Adrenal gland (tissue), 9 donors: ENCODE measurements at regions not wholly inside any gene's neighbourhood (a gene's known extent, or its start where the extent isn't known, plus 50 kb on each side); places are given as distances from the start of the nearest gene placed in this dataset.

ENCODE experiments used
- DNase-seq, 7 donors: peaks; one replicate each; pipeline ENCODE4 v3.0.0-alpha.2; 2019 to 2020
- H3K27ac ChIP-seq, 5 donors: fragments of 200-600 bp; sonication (generic) in 4 of 5; 1 replicate in 3 of 5; 2 replicates in 2 of 5; pipeline versions ENCODE4 v1.5.1 to v1.8.0; 2016 to 2020; ENCODE audit warnings: mild to moderate bottlenecking in 1 of 5
- H3K27me3 ChIP-seq: fragments of 200-600 bp; 2 replicates; pipeline ENCODE4 v1.8.0; 2021
- H3K36me3 ChIP-seq, 2 donors: fragments of 200-600 bp; replicated peaks in 1 of 2; 1 replicate in 1 of 2; 2 replicates in 1 of 2; pipeline versions ENCODE4 v1.5.1 to v1.8.0; 2018 to 2022
- H3K4me1 ChIP-seq, 2 donors: fragments of 200-600 bp; replicated peaks in 1 of 2; 1 replicate in 1 of 2; 2 replicates in 1 of 2; pipeline versions ENCODE4 v1.5.1 to v1.8.0; 2018 to 2021
- H3K4me3 ChIP-seq, 4 donors: fragments of 200-600 bp; sonication (generic) in 3 of 4; one replicate each; pipeline ENCODE4 v1.5.1; 2016 to 2018
- H3K9me3 ChIP-seq, 3 donors: fragments of 200-600 bp; sonication (generic) in 1 of 3; replicated peaks in 1 of 3; 1 replicate in 2 of 3; 2 replicates in 1 of 3; pipeline versions ENCODE4 v1.5.1 to v1.8.0; 2016 to 2021
- POLR2A ChIP-seq, 2 donors: fragments of 450-650 bp; IDR thresholded peaks; one replicate each; pipeline ENCODE4 v1.6.1; 2017; ENCODE audit warnings: antibody characterized with exemption in 2 of 2, mild to moderate bottlenecking in 2 of 2, moderate library complexity in 1 of 2
- WGBS, 4 donors: extraction: QIAGEN DNeasy Blood & Tissue Kit in 2 of 4; methylation state at CpG; one replicate each; pipeline versions ENCODE4 v1.1.5 to v1.1.7; 2013 to 2017; 5-methylcytosine and 5-hydroxymethylcytosine counted together
- intact Hi-C, 2 donors: fragments of 100-400 bp; cut with DNase I; formaldehyde crosslinking; loops; one replicate each; pipeline versions ENCODE4 v1.14.1 to v1.15.0; 2022 to 2023
- TF ChIP-seq, protein P1 (sequence below), 6 experiments: fragments of 450-650 bp in 4 of 6; fragments of 200-600 bp in 2 of 6; sonication (generic) in 1 of 6; IDR thresholded peaks; 1 replicate in 5 of 6; 2 replicates in 1 of 6; pipeline versions ENCODE4 v1.5.1 to v1.8.0; 2016 to 2021; ENCODE audit warnings: antibody characterized with exemption in 6 of 6, mild to moderate bottlenecking in 2 of 6, moderate library complexity in 1 of 6
- donor health status: healthy with polysubstance abuse.
- donor health status: Bipolar disorder and iron deficiency.
- donor health status: DM: yes; HTN: yes; CAD: no.
- donor health status: DM: no; HTN: no; CAD: no.
- donor health status: DM: no; HTN: no; CAD: no.

DNA sequence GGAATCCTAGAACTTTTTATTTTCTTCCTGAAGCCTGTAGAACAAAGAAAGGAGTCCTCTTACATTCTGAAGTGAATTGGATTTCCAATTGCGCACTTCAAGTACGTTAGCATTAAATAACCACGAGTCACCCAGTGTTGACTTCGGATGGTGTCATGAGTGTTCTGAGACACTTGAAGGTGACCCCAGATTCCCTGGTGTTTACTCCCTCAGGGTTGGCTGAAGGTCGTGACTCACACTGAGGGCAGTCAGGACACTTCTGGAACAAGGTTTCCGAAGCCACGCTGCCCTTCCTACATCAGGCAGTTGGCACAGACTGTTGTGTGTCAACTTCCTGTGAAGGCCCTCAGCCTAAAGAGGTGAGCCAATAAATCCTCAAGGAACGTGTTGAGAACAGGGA, 186.6 kb upstream of the CELF2 start:
- no peak overlapping the region for H3K4me3 ChIP-seq
- H3K27ac ChIP-seq: peak overlapping the region in 2 of 5 donors; percentile 26 to 70
- DNase-seq: peak in 6 of 7 donors; percentile 11 to 54 (median 20)
- H3K36me3 ChIP-seq: no peaks in the 10 kb centered on the region
- no peaks in the 10 kb centered on the region for H3K27me3 ChIP-seq
- no peaks in the 10 kb centered on the region for H3K9me3 ChIP-seq
- H3K4me1 ChIP-seq: no peaks in the 10 kb centered on the region
- WGBS, 4 donors: 49 to 71% (median 65%) methylated on average over 5 to 8 of the region's 8 CpGs
- TF ChIP-seq, protein P1, sequence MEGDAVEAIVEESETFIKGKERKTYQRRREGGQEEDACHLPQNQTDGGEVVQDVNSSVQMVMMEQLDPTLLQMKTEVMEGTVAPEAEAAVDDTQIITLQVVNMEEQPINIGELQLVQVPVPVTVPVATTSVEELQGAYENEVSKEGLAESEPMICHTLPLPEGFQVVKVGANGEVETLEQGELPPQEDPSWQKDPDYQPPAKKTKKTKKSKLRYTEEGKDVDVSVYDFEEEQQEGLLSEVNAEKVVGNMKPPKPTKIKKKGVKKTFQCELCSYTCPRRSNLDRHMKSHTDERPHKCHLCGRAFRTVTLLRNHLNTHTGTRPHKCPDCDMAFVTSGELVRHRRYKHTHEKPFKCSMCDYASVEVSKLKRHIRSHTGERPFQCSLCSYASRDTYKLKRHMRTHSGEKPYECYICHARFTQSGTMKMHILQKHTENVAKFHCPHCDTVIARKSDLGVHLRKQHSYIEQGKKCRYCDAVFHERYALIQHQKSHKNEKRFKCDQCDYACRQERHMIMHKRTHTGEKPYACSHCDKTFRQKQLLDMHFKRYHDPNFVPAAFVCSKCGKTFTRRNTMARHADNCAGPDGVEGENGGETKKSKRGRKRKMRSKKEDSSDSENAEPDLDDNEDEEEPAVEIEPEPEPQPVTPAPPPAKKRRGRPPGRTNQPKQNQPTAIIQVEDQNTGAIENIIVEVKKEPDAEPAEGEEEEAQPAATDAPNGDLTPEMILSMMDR (IDR thresholded peaks at IDR 0.05): no peak
- TF ChIP-seq POLR2A (IDR thresholded peaks at IDR 0.05): no peak
- intact Hi-C loops: no loop called here

DNA sequence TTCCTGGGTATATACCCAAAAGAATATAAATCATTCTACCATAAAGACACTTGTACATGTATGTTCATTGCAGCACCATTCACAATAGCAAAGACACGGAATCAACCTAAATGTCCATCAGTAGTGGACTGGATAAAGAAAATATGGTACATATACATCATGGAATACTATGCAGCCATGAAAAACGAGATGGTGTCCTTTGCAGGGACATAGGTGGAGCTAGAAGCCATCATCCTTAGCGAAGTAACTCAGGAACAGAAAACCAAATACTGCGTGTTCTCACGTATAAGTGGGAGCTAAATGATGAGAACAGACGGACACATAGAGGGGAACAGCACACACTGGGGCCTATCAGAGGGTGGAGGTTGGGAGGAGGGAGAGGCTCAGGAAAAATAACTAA, 183.7 kb upstream of the CELF2 start:
- no peaks in the 10 kb centered on the region for H3K36me3 ChIP-seq
- DNase-seq: no peak
- no peaks in the 10 kb centered on the region for H3K4me1 ChIP-seq
- intact Hi-C loops: no loop called here
- H3K9me3 ChIP-seq: no peaks in the 10 kb centered on the region
- 75 to 83% (median 81%) methylated on average over 6 of the region's 6 CpGs for WGBS, 4 donors
- no peak for TF ChIP-seq POLR2A (IDR thresholded peaks at IDR 0.05)
- TF ChIP-seq, protein P1 (IDR thresholded peaks at IDR 0.05): no peak
- no peaks in the 10 kb centered on the region for H3K27me3 ChIP-seq
- H3K4me3 ChIP-seq: no peak overlapping the region
- no peak overlapping the region for H3K27ac ChIP-seq

DNA sequence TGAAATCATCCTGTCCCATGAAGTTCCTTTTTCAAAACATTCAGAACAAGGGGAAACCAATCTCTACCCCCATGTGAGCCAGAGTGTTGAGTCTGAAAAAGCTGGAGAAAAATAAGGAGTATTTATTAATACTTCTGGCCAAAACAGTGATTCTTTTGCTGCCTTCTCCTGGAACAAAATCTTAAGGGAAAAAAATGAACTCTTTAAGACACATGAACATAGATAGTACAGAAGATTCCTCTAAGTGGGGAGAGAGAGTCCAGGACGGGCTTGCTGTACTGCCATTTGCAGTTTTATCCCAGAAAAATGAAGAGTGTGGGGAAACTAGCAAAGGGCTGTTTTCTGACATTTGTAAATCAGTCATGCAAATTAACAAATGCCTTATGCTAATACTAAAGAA, 173.4 kb upstream of the CELF2 start:
- H3K4me1 ChIP-seq: no peaks in the 10 kb centered on the region
- 21 to 80% (median 56%) methylated on average over 1 of the region's 1 CpG for WGBS, 4 donors
- DNase-seq: no peak
- H3K36me3 ChIP-seq: no peaks in the 10 kb centered on the region
- H3K4me3 ChIP-seq: no peak overlapping the region
- no peaks in the 10 kb centered on the region for H3K27me3 ChIP-seq
- TF ChIP-seq POLR2A (IDR thresholded peaks at IDR 0.05): no peak
- TF ChIP-seq, protein P1 (IDR thresholded peaks at IDR 0.05): no peak
- H3K27ac ChIP-seq: no peak overlapping the region
- intact Hi-C loops: no loop called here
- H3K9me3 ChIP-seq: no peaks in the 10 kb centered on the region

DNA sequence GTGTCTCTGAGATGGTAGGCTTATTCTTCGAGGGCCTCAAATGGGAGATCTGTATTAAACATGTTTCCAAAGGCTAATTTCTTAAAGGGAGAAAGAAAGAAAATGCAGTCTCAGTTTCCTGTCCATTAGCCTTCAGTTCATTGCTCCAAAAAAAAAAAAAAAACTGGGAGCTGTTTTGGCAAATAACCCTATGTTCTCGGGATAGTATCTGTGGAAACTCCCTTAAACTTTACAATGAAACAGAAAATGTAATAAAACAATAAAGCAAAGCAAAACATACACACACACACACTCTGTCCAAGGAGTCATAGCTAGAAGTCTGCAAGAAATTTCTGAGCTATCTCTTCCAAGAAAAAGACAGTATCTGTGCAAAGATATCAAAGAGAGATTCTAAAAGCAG, 172.5 kb upstream of the CELF2 start:
- Histone ChIP-seq H3K27ac (no peak overlapping the region), H3K4me3 (no peak overlapping the region), H3K36me3 (no peaks in the 10 kb centered on the region), H3K27me3 (no peaks in the 10 kb centered on the region), H3K4me1 (no peaks in the 10 kb centered on the region), H3K9me3 (no peaks in the 10 kb centered on the region)
- no peak for DNase-seq
- 30 to 66% (median 40%) methylated on average over 2 of the region's 2 CpGs for WGBS, 4 donors
- intact Hi-C loops: no loop called here
- TF ChIP-seq POLR2A (IDR thresholded peaks at IDR 0.05): no peak
- TF ChIP-seq, protein P1 (IDR thresholded peaks at IDR 0.05): no peak
